Endothelial cell of umbilical vein (primary cell): ENCODE measurements at regions not wholly inside any gene's neighbourhood (a gene's known extent, or its start where the extent isn't known, plus 50 kb on each side); places are given as distances from the start of the nearest gene placed in this dataset.
"Not testable (repeated sequence)": the region's sequence is repeated elsewhere in the genome, so short reads cannot be mapped to it uniquely, and the experiment has no call there.

ENCODE experiments used
- BruUV-seq: library from RNA; stranded (reverse); fragments of 400-500 nt; replicated peaks from 2 replicates; lab custom pipeline; 2021; lab: Mats Ljungman, UMichigan
- CTCF ChIA-PET: fragments of 300-600, 350-600 bp; sonication (Branson Sonifier 250); formaldehyde crosslinking; loops from one replicate; lab custom pipeline; 2021; ENCODE audit warnings: antibody characterized with exemption, inconsistent platforms; lab: Charles Lee
- POLR2A ChIA-PET: fragments of 300-600, 350-600 bp; sonication (Branson Sonifier 250); formaldehyde crosslinking; loops from one replicate; lab custom pipeline; 2021; ENCODE audit warnings: antibody characterized with exemption, inconsistent platforms; lab: Charles Lee
- DNase-seq: peaks from one replicate; pipeline ENCODE4 v3.0.0-alpha.2; 2011; ENCODE audit warnings: low read depth, low spot score
- FAIRE-seq: peaks from 2 replicates; lab custom pipeline; 2011; peaks lifted over from hg19 to GRCh38; lab: Jason Lieb, UNC
- H2AFZ ChIP-seq: 2 replicates; pipeline ENCODE4 v1.6.0; 2012; ENCODE audit warnings: low read depth, low read length, control low read depth, inconsistent platforms
- H3K27ac ChIP-seq: 2 replicates; pipeline ENCODE4 v1.5.1; 2011; ENCODE audit warnings: low read depth, mild to moderate bottlenecking, control low read depth, low read length, moderate library complexity; ENCODE audit not compliant: insufficient read depth
- H3K27me3 ChIP-seq, 2 experiments: 2 replicates each; pipeline versions ENCODE4 v1.6.0 to v1.6.1; 2011; ENCODE audit warnings: low read length in 2 of 2, mixed read lengths in 1 of 2; ENCODE audit not compliant: control insufficient read depth in 2 of 2, insufficient read depth in 2 of 2
- H3K36me3 ChIP-seq, 2 experiments: 2 replicates in 1 of 2; 3 replicates in 1 of 2; pipeline ENCODE4 v1.5.1; 2011; ENCODE audit warnings: low read length in 2 of 2, mild to moderate bottlenecking in 1 of 2, moderate library complexity in 1 of 2; ENCODE audit not compliant: control insufficient read depth in 2 of 2, insufficient read depth in 2 of 2; ENCODE audit errors: extremely low read depth in 1 of 2
- H3K4me1 ChIP-seq: 3 replicates; pipeline ENCODE4 v1.5.1; 2011; ENCODE audit warnings: mild to moderate bottlenecking, low read length; ENCODE audit not compliant: control insufficient read depth, insufficient read depth; ENCODE audit errors: extremely low read depth
- H3K4me2 ChIP-seq: 2 replicates; pipeline ENCODE4 v1.6.1; 2011; ENCODE audit warnings: low read length, control low read depth, mixed read lengths; ENCODE audit not compliant: insufficient read depth
- H3K4me3 ChIP-seq, 3 experiments: fragments of 200-600 bp in 1 of 3; sonication (generic), shearing (Covaris generic) in 1 of 3; replicated peaks in 1 of 3; 2 replicates each; pipeline ENCODE4 v1.5.1; 2011 to 2016; ENCODE audit warnings: control low read depth in 3 of 3, low read length in 3 of 3, mild to moderate bottlenecking in 2 of 3, inconsistent platforms in 1 of 3, low read depth in 1 of 3, moderate library complexity in 1 of 3; ENCODE audit not compliant: insufficient read depth in 1 of 3
- H3K79me2 ChIP-seq: 2 replicates; pipeline ENCODE4 v1.6.0; 2012; ENCODE audit warnings: low read length, inconsistent platforms; ENCODE audit not compliant: control insufficient read depth, insufficient read depth
- H3K9ac ChIP-seq: replicated peaks from 2 replicates; pipeline ENCODE3; 2011; ENCODE audit warnings: low read length, control low read depth; ENCODE audit not compliant: insufficient read depth; ENCODE audit errors: extremely low read depth
- H3K9me1 ChIP-seq: replicated peaks from 3 replicates; pipeline ENCODE4 v1.6.0; 2011; ENCODE audit warnings: mild to moderate bottlenecking, low read length; ENCODE audit not compliant: control insufficient read depth, insufficient read depth; ENCODE audit errors: extremely low read depth
- H3K9me3 ChIP-seq: replicated peaks from 2 replicates; pipeline ENCODE4 v1.5.1; 2012; ENCODE audit warnings: low read length, inconsistent platforms; ENCODE audit not compliant: control insufficient read depth, insufficient read depth
- H4K20me1 ChIP-seq: replicated peaks from 2 replicates; pipeline ENCODE3; 2011; ENCODE audit warnings: mild to moderate bottlenecking, low read length; ENCODE audit not compliant: control insufficient read depth, insufficient read depth; ENCODE audit errors: extremely low read depth
- EZH2 ChIP-seq: IDR thresholded peaks from 2 replicates; pipeline ENCODE4 v1.6.1; 2012; ENCODE audit warnings: borderline replicate concordance, low read depth, mild to moderate bottlenecking, moderate library complexity, low read length, inconsistent platforms; ENCODE audit not compliant: severe bottlenecking
- FOS ChIP-seq: IDR thresholded peaks from 2 replicates; pipeline ENCODE4 v1.6.1; 2011; ENCODE audit warnings: mild to moderate bottlenecking, low read length, moderate library complexity, borderline replicate concordance; ENCODE audit not compliant: insufficient read depth
- GATA2 ChIP-seq: IDR thresholded peaks from 2 replicates; pipeline ENCODE4 v1.7.0; 2011; ENCODE audit warnings: low read depth, mild to moderate bottlenecking, moderate library complexity, mixed read lengths, low read length; ENCODE audit not compliant: insufficient read length, insufficient read depth
- JUN ChIP-seq: IDR thresholded peaks from 2 replicates; pipeline ENCODE4 v1.6.1; 2011; ENCODE audit warnings: borderline replicate concordance, low read depth; ENCODE audit not compliant: insufficient read length, insufficient read depth
- MYC ChIP-seq: IDR thresholded peaks from one replicate; pipeline ENCODE4 v1.6.1; 2011; ENCODE audit warnings: mild to moderate bottlenecking, low read depth, low read length
- POLR2A ChIP-seq: IDR thresholded peaks from 2 replicates; pipeline ENCODE4 v1.6.1; 2012; ENCODE audit warnings: low read depth, mild to moderate bottlenecking, control low read depth, low read length
- POLR2AphosphoS5 ChIP-seq: IDR thresholded peaks from 2 replicates; pipeline ENCODE4 v1.6.1; 2012; ENCODE audit warnings: low read depth, mild to moderate bottlenecking, control low read depth, low read length, moderate library complexity; ENCODE audit not compliant: insufficient read depth
- dilution Hi-C: fragments of 300-500 bp; cut with MboI; formaldehyde crosslinking; loops from one replicate; pipeline ENCODE4 v1.15.0; 2019; ENCODE audit warnings: low sequenced_read_pairs; ENCODE audit not compliant: extremely low pct_ligation_motif_present
- intact Hi-C: fragments of 100-400 bp; cut with micrococcal nuclease; formaldehyde crosslinking; loops from one replicate; pipeline ENCODE4 v1.10.0; 2022
- TF ChIP-seq, protein P1 (sequence below): IDR thresholded peaks from 2 replicates; pipeline ENCODE4 v1.6.1; 2011; ENCODE audit not compliant: insufficient read depth, insufficient read length
- TF ChIP-seq, protein P2 (sequence below), 2 donors: IDR thresholded peaks; 1 replicate in 1 of 2; 2 replicates in 1 of 2; pipeline ENCODE4 v1.5.1; 2011; ENCODE audit warnings: low read length in 2 of 2, mild to moderate bottlenecking in 2 of 2, moderate library complexity in 2 of 2, control low read depth in 1 of 2, inconsistent platforms in 1 of 2, low read depth in 1 of 2; ENCODE audit not compliant: insufficient read depth in 1 of 2; ENCODE audit errors: extremely low read depth in 1 of 2

DNA sequence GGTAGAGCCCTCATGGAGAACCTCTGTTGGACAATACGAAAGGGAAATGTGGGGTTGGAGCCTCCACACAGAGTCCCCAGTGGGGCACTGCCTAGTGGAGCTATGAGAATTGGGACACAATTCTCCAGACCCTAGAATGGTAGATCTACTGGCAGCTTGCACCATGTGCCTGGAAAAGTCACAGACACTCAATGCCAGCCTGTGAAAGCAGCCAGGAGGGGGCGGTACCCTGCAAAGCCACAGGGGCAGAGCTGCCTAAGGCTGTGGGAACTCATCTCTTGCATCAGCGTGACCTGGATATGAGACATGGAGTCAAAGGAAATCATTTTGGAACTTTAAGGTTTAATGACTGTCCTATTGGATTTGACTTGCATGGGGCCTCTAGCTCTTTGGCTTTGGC, 179.1 kb upstream of the LAMA2 start:
- DNase-seq, H3K79me2 ChIP-seq, H3K27ac ChIP-seq, H3K9me1 ChIP-seq, H3K9ac ChIP-seq, H3K36me3 ChIP-seq, CTCF ChIA-PET, H3K4me2 ChIP-seq, H2AFZ ChIP-seq, FAIRE-seq, H3K4me3 ChIP-seq, H4K20me1 ChIP-seq, dilution Hi-C loops, intact Hi-C loops, BruUV-seq, H3K4me1 ChIP-seq, H3K27me3 ChIP-seq, POLR2A ChIA-PET, H3K9me3 ChIP-seq: not testable (repeated sequence)

DNA sequence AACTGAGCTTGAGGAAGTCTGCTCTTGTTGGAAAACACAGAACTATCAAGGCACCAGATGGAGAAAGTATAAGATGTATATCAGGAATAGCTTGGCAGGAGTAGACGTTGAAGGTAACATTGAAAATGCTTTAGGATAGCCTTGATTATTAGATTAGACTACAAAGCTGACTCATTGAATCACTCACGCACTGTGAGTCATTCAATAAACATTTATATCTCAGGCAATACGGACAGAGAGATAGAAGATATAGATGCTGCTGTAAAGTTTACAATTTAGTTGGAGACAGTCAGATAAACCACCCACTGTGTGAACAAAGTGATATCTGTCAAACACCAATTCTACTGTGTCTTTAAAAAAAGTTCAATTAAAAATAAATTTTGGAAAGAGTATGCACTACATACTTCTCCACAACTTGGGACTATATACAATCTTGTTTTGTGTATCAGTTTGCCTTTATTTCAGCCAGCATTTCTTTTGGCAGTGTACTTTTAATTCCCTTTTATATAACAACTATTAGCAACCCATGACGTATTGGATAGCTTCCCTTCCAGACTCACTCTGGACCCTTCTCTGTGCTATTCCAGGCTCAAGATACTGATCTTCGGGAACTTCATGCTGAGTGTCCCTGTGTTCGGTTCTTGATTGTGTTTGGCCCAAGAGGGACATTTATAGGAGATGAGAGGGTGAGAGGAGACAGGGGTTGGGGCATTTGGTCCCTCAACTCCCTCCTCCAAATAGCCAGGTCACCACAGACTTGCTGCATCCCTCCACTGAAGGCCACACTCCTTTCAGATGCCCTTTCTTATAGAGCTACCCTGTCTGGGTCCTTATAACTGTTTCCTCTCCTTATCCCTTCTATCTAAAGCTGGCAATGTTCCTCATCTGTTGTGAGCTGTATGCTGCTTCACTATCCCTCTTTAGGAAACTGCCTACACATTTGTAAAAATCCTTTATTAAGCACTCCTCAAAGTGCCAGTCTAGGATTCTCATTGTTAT, 176.6 kb upstream of the PTPRK start:
- H3K79me2 ChIP-seq, result no peaks in the 10 kb centered on the region
- no peaks in the 10 kb centered on the region for H3K36me3 ChIP-seq
- peak overlapping the region; percentile 60 for H3K4me2 ChIP-seq
- FAIRE-seq, result peak; percentile 78
- H3K9me1 ChIP-seq, result peaks cover 2% of the 10 kb centered on the region
- no peaks in the 10 kb centered on the region for H3K9me3 ChIP-seq
- ChIA-PET CTCF (interaction anchor here (0.7 to 1.9 kb wide), 14 partner anchors 9 to 960 kb away, joined by 3 to 7 read pairs (median 3); partner anchors contain the start of gene PTPRK), POLR2A (no interaction called here)
- dilution Hi-C loops (no loop called here), intact Hi-C loops (loop anchor here (1.0 to 2.0 kb wide), 2 partner anchors 41 to 96 kb away; no protein-coding TSS in a partner anchor)
- H3K27ac ChIP-seq, result peak overlapping the region; percentile 60
- no peak overlapping the region for H3K9ac ChIP-seq
- H4K20me1 ChIP-seq, result no peaks in the 10 kb centered on the region
- no peaks in the 10 kb centered on the region for H3K27me3 ChIP-seq
- H3K4me3 ChIP-seq, result no peak overlapping the region
- H2AFZ ChIP-seq, result no peak overlapping the region
- H3K4me1 ChIP-seq, result peaks cover 34% of the 10 kb centered on the region
- DNase-seq, result peak; percentile 83
- TF ChIP-seq EZH2 (no peak), FOS (peak; percentile 98), JUN (peak; percentile 96), POLR2A (no peak), MYC (no peak), POLR2AphosphoS5 (peak; percentile 48), GATA2 (peak; percentile 95)
- TF ChIP-seq, protein P1, sequence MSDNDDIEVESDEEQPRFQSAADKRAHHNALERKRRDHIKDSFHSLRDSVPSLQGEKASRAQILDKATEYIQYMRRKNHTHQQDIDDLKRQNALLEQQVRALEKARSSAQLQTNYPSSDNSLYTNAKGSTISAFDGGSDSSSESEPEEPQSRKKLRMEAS, result no peak
- TF ChIP-seq, protein P2, sequence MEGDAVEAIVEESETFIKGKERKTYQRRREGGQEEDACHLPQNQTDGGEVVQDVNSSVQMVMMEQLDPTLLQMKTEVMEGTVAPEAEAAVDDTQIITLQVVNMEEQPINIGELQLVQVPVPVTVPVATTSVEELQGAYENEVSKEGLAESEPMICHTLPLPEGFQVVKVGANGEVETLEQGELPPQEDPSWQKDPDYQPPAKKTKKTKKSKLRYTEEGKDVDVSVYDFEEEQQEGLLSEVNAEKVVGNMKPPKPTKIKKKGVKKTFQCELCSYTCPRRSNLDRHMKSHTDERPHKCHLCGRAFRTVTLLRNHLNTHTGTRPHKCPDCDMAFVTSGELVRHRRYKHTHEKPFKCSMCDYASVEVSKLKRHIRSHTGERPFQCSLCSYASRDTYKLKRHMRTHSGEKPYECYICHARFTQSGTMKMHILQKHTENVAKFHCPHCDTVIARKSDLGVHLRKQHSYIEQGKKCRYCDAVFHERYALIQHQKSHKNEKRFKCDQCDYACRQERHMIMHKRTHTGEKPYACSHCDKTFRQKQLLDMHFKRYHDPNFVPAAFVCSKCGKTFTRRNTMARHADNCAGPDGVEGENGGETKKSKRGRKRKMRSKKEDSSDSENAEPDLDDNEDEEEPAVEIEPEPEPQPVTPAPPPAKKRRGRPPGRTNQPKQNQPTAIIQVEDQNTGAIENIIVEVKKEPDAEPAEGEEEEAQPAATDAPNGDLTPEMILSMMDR (IDR thresholded peaks at IDR 0.05; ENCODE audit: extremely low read depth in 1 of 2, insufficient read depth in 1 of 2, low read depth in 1 of 2, low read length in 2 of 2), result no peak
- no TSS peak for BruUV-seq
